Lung (tissue), 11 donors: ENCODE measurements at regions not wholly inside any gene's neighbourhood (a gene's known extent, or its start where the extent isn't known, plus 50 kb on each side); places are given as distances from the start of the nearest gene placed in this dataset.

Experiments
- ATAC-seq: fragments of 200-7000 bp; cut with Tn5 transposase; one replicate; pipeline ENCODE4 v1.9.1; 2020; ENCODE audit warnings: moderate number of reproducible peaks; ENCODE audit not compliant: insufficient read depth, low FRiP score
- DNase-seq, 3 donors: peaks; one replicate each; pipeline ENCODE4 v3.0.0-alpha.2; 2013 to 2017
- H3K27ac ChIP-seq, 2 donors: one replicate each; pipeline ENCODE4 v1.5.1; 2013; ENCODE audit warnings: mild to moderate bottlenecking in 2 of 2, moderate library complexity in 2 of 2, control low read depth in 1 of 2, inconsistent platforms in 1 of 2, low read depth in 1 of 2, low read length in 1 of 2
- H3K27me3 ChIP-seq, 3 donors: one replicate each; pipeline ENCODE4 v1.5.1; 2013; ENCODE audit warnings: low read length in 2 of 3; ENCODE audit not compliant: control insufficient read depth in 3 of 3, insufficient read depth in 3 of 3
- H3K36me3 ChIP-seq, 4 donors: one replicate each; pipeline ENCODE4 v1.5.1; 2013; ENCODE audit warnings: low read length in 4 of 4, mild to moderate bottlenecking in 1 of 4, moderate library complexity in 1 of 4; ENCODE audit not compliant: control insufficient read depth in 4 of 4, insufficient read depth in 4 of 4
- H3K4me1 ChIP-seq, 5 donors: one replicate each; pipeline ENCODE4 v1.5.1; 2013; ENCODE audit warnings: low read length in 5 of 5, mild to moderate bottlenecking in 2 of 5, moderate library complexity in 1 of 5; ENCODE audit not compliant: control insufficient read depth in 5 of 5, insufficient read depth in 5 of 5
- H3K4me3 ChIP-seq: one replicate; pipeline ENCODE4 v1.5.1; 2013; ENCODE audit warnings: mild to moderate bottlenecking, control low read depth, moderate library complexity
- H3K9ac ChIP-seq, 2 donors: one replicate each; pipeline ENCODE4 v1.5.1; 2013; ENCODE audit warnings: low read length in 2 of 2, control low read depth in 1 of 2; ENCODE audit not compliant: insufficient read depth in 1 of 2
- H3K9me3 ChIP-seq, 4 donors: one replicate each; pipeline ENCODE4 v1.5.1; 2013; ENCODE audit warnings: low read length in 3 of 4, mild to moderate bottlenecking in 1 of 4, moderate library complexity in 1 of 4; ENCODE audit not compliant: control insufficient read depth in 4 of 4, insufficient read depth in 3 of 4
- WGBS, 2 donors: extraction: QIAGEN DNeasy Blood & Tissue Kit; methylation state at CpG; one replicate each; pipeline ENCODE4 v1.1.7; 2013; 5-methylcytosine and 5-hydroxymethylcytosine counted together
- TF ChIP-seq, protein P1 (sequence below): IDR thresholded peaks from 2 replicates; pipeline ENCODE4 v1.5.1; 2012; ENCODE audit warnings: mild to moderate bottlenecking; ENCODE audit errors: control extremely low read depth, extremely low read depth
- donor health status: control.
- donor health status: control.
- donor health status: Bipolar disorder and iron deficiency.
- donor health status: healthy.
- donor health status: DM: yes; HTN: yes; CAD: no.

GRCh38 chr17:79678091-79678735 lies 52.5 kb upstream of the ENPP7 start:
- WGBS, 2 donors: 82% methylated on average over 16 of the region's 16 CpGs
- TF ChIP-seq, protein P1, sequence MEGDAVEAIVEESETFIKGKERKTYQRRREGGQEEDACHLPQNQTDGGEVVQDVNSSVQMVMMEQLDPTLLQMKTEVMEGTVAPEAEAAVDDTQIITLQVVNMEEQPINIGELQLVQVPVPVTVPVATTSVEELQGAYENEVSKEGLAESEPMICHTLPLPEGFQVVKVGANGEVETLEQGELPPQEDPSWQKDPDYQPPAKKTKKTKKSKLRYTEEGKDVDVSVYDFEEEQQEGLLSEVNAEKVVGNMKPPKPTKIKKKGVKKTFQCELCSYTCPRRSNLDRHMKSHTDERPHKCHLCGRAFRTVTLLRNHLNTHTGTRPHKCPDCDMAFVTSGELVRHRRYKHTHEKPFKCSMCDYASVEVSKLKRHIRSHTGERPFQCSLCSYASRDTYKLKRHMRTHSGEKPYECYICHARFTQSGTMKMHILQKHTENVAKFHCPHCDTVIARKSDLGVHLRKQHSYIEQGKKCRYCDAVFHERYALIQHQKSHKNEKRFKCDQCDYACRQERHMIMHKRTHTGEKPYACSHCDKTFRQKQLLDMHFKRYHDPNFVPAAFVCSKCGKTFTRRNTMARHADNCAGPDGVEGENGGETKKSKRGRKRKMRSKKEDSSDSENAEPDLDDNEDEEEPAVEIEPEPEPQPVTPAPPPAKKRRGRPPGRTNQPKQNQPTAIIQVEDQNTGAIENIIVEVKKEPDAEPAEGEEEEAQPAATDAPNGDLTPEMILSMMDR: no peak
- Histone ChIP-seq H3K27me3 (no peaks in the 10 kb centered on the region), H3K4me1 (no peaks in the 10 kb centered on the region), H3K27ac (no peak overlapping the region), H3K4me3 (no peak overlapping the region), H3K9me3 (peaks cover 0 to 15% (median 4%) of the 10 kb centered on the region in 4 donors), H3K9ac (no peak overlapping the region), H3K36me3 (no peaks in the 10 kb centered on the region)
- DNase-seq: no peak
- ATAC-seq: no peak

- ATAC-seq: no peak
- H3K4me3 ChIP-seq: no peak overlapping the region
- 74 to 75% methylated on average over 12 of the region's 12 CpGs for WGBS, 2 donors
- H3K36me3 ChIP-seq: no peaks in the 10 kb centered on the region
- no peak overlapping the region for H3K27ac ChIP-seq
- H3K9ac ChIP-seq: no peak overlapping the region
- no peak for DNase-seq
- H3K9me3 ChIP-seq: peaks cover 0 to 21% (median 5%) of the 10 kb centered on the region in 4 donors
- no peaks in the 10 kb centered on the region for H3K4me1 ChIP-seq
- TF ChIP-seq, protein P1: no peak
- no peaks in the 10 kb centered on the region for H3K27me3 ChIP-seq
Observed at GRCh38 chr17:79677646-79678045, 53.1 kb upstream of the ENPP7 start.

DNA sequence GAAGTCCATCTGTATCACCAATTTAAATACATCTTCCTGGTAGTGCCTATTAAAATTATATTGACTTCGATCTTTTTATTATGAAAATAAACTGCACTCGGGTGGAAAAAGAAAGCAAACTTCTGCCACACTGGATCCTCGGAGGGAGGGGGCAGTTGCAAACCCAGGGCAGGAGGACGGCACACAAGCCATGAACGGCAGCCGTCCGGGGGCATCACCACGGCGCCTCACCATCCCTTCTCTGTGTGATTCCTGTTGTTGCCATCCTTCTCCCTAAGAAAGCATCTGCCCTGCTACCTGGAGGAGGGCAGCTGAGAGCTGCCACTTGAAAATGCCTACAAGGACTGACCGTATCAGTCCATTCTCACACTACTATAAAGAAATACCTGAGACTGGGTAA lies 53.9 kb upstream of the ENPP7 start:
- Histone ChIP-seq H3K9me3 (peaks cover 0 to 25% (median 5%) of the 10 kb centered on the region in 4 donors), H3K36me3 (no peaks in the 10 kb centered on the region), H3K4me3 (no peak overlapping the region), H3K27me3 (peaks cover 0 to 4% (median 0%) of the 10 kb centered on the region in 3 donors), H3K27ac (no peak overlapping the region), H3K4me1 (no peaks in the 10 kb centered on the region), H3K9ac (no peak overlapping the region)
- ATAC-seq (no peak), DNase-seq (no peak)
- TF ChIP-seq, protein P1: no peak
- WGBS, 2 donors: 86 to 88% methylated on average over 10 of the region's 10 CpGs

DNA sequence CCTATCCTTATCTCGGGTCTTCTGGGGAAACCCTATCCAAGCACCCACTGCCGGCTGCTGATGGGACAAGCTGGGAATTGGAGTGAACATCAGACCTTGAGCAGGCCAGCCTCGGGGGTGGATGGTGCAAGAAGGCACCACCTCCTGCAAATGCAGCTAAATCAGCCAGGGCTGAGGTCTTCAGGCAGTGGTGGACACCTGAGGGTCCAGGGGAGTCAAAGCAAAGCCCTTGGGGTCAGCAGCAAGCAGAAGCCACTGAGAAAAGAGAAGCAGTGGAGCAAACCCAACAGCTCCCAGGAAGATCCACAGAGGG lies 55.4 kb upstream of the ENPP7 start:
- H3K36me3 ChIP-seq: no peaks in the 10 kb centered on the region
- WGBS, 2 donors: 87 to 93% methylated on average over 3 of the region's 3 CpGs
- H3K4me3 ChIP-seq: no peak overlapping the region
- H3K9ac ChIP-seq: no peak overlapping the region
- ATAC-seq: no peak
- H3K27me3 ChIP-seq: peaks cover 0 to 10% (median 4%) of the 10 kb centered on the region in 3 donors
- no peak overlapping the region for H3K27ac ChIP-seq
- TF ChIP-seq, protein P1: no peak
- peaks cover 0 to 7% (median 0%) of the 10 kb centered on the region in 5 donors for H3K4me1 ChIP-seq
- DNase-seq: no peak
- H3K9me3 ChIP-seq: peaks cover 0 to 25% (median 5%) of the 10 kb centered on the region in 4 donors
